Activated CD8-positive, alpha-beta memory T cell treated with anti-CD3 and anti-CD28 coated beads, Interleukin-2, amount 50 U/mL, for 1 hour (primary cell): ENCODE measurements at regions not wholly inside any gene's neighbourhood (a gene's known extent, or its start where the extent isn't known, plus 50 kb on each side); places are given as distances from the start of the nearest gene placed in this dataset.

ENCODE experiments used
- DNase-seq: peaks from one replicate; pipeline ENCODE4 v3.0.0-alpha.2; 2020; ENCODE audit errors: extremely low read depth

- DNase-seq: no peak
Observed at GRCh38 chr1:114227059-114227458, 73.4 kb upstream of the SYT6 start.

DNA sequence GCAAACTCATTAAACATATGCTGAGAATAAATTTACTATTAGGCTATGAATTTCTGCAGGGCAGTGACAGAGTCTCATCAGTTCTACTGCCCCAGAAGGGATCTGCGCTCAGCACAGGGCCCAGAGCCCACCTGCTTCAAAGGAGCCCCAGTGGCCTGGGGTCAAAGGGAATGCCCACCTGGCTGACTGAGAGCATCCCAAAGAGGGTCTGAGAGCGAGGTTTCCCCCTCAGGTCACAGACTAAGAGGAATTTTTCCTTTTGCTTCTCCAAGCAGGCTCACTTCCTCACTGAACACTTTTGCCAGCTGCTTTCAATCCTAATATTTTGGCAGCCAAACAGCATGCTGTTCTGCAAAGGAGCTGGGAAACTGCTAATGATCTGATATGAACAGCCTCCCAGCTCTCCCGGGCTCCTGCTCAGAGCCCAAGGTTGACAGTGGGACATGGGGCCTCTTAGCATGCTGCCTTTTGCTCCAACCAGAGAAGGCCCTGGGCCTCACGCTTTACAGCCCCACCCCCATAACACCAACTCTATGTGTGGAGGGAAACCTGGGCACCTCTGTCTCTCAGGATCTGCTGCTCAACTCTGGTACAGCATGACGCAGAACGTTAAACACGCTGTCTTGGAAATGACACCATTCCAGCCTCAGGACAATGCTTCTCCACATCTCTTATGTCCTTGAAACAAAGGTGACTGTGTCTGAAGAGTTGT, 70.7 kb upstream of the SYT6 start:
- no peak for DNase-seq

DNA sequence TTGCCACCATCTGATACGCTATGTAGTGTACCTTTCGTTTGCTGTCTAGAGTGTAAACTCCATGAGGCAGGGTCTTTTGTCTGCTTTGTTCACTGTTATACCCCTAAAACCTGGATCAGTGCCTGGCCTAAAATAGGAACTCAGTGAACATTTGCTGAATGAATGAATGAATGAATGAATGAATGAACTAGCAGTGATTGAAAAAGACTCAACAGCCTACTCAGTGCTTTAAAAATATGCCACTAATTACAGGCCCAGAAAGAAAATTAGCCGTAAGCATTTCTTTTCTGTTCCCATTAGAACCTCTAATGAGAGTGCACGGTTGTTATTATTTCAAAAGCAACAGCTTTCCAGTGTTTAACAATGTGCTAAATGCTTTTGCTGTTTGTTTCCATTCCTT, 69.3 kb upstream of the SYT6 start:
- no peak for DNase-seq

- DNase-seq: no peak
Observed at GRCh38 chr1:114219172-114219868, 65.7 kb upstream of the SYT6 start.

- no peak for DNase-seq
Observed at GRCh38 chr1:114218361-114219171, 64.9 kb upstream of the SYT6 start.

GRCh38 chr1:114216431-114217173, 62.9 kb upstream of the SYT6 start:
- DNase-seq: no peak

- DNase-seq: no peak
Observed at GRCh38 chr1:114215436-114215835, 61.8 kb upstream of the SYT6 start.

GRCh38 chr1:114214016-114214415, 60.3 kb upstream of the SYT6 start:
- no peak for DNase-seq

DNA sequence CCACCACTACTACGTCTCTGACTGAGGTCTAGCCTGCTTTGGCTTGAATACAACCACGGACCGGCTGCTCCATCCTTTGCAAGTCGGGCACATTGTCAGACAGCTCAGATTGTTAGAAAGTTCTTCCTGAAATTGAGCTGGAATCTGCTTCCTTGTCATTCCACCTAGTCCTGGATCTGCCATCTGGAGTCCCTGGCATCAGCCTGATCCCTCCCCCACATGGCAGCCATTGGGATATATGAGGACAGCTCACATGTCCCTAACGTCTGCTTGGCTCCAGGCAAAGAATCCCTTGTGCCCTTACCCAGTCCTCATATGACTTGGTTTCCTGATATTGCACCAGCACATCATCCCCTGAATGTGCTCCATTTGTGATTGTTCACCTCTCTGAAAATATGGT, 56.3 kb upstream of the SYT6 start:
- no peak for DNase-seq

DNA sequence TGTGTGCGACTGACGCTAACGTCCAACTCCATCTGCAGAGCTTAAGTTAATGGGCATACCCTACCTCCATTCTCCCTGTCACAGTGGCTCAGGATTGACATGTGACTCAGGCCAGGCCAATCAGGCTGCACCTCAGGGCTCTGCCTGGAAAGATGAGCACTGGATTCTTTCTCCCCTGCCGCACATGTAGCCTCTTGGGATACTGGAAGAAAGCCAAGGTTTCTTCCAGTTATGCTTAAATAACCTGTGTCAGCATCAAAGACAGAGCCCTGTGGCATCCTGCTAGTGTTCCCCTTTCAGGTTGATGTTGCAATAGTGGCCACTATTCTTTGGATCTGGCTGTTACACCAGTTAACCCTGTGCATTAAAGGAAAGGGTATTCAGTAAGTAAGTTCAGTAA, 55.0 kb upstream of the SYT6 start:
- no peak for DNase-seq

- no peak for DNase-seq
Observed at GRCh38 chr1:114208106-114208505, 54.4 kb upstream of the SYT6 start.

GRCh38 chr1:114207635-114208034, 54.0 kb upstream of the SYT6 start:
- no peak for DNase-seq

GRCh38 chr1:114206392-114206791, 52.7 kb upstream of the SYT6 start:
- no peak for DNase-seq

DNA sequence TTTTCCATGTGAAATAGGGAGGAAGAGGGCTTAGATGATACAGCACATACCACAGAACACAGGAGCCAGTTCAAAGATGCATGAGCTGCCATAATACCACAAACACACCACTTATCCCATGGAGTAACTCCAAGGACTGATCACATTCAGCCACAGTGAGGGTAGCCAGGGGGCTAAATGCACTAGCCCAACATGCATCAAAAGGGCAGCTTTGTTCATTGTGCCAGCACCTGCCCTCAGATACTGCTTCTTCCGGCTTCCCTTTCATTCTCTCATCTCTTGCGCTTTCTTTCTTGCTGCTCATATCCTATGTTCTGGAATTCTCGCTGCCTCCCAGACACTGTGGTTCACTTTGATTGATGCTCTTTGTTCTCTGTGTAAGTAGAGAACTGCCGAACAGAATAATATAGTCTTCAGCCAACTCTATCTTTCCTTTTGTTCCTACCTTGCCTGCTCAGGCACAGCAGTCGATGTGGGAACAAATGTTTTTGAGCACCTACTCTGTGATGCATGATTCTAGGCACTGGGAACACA, 50.0 kb upstream of the SYT6 start:
- DNase-seq: no peak
